ENCODE measurements at regions not wholly inside any gene's neighbourhood (a gene's known extent, or its start where the extent isn't known, plus 50 kb on each side); places are given as distances from the start of the nearest gene placed in this dataset.

GRCh38 chr5:110038297-110038997, 348.7 kb downstream of the MAN2A1 start:
- DNase-seq: no peak

GRCh38 chr5:110040178-110040577, 350.5 kb downstream of the MAN2A1 start:
- no peak for DNase-seq

GRCh38 chr5:110043025-110043424, 353.3 kb downstream of the MAN2A1 start:
- no peak for DNase-seq

- no peak for DNase-seq
Measured at GRCh38 chr5:110045158-110045557, 355.4 kb downstream of the MAN2A1 start.

GRCh38 chr5:110048491-110048890, 358.8 kb downstream of the MAN2A1 start:
- no peak for DNase-seq

- no peak for DNase-seq
Measured at GRCh38 chr5:110049816-110050215, 360.1 kb downstream of the MAN2A1 start.

- no peak for DNase-seq
Measured at GRCh38 chr5:110050640-110051345, 361.1 kb downstream of the MAN2A1 start.

- DNase-seq: no peak
Measured at GRCh38 chr5:110053205-110053604, 363.5 kb downstream of the MAN2A1 start.

GRCh38 chr5:110053824-110054223, 364.1 kb downstream of the MAN2A1 start:
- DNase-seq: no peak

GRCh38 chr5:110054240-110054639, 364.5 kb downstream of the MAN2A1 start:
- DNase-seq: peak; percentile 67

- no peak for DNase-seq
Measured at GRCh38 chr5:110055302-110055701, 365.6 kb downstream of the MAN2A1 start.

- no peak for DNase-seq
Measured at GRCh38 chr5:110056580-110057114, 366.9 kb downstream of the MAN2A1 start.

GRCh38 chr5:110058175-110058574, 368.4 kb downstream of the MAN2A1 start:
- DNase-seq: peak; percentile 57

- no peak for DNase-seq
Measured at GRCh38 chr5:110062246-110062645, 372.5 kb downstream of the MAN2A1 start.

GRCh38 chr5:110063640-110064602, 374.2 kb downstream of the MAN2A1 start:
- no peak for DNase-seq

- DNase-seq: no peak
Measured at GRCh38 chr5:110064603-110065268, 375.0 kb downstream of the MAN2A1 start.

- DNase-seq: no peak
Measured at GRCh38 chr5:110070836-110071235, 381.1 kb downstream of the MAN2A1 start.

- no peak for DNase-seq
Measured at GRCh38 chr5:110072651-110073050, 382.9 kb downstream of the MAN2A1 start.

- DNase-seq: no peak
Measured at GRCh38 chr5:110073534-110073933, 383.8 kb downstream of the MAN2A1 start.

- DNase-seq: no peak
Measured at GRCh38 chr5:110075656-110076055, 385.9 kb downstream of the MAN2A1 start.

GRCh38 chr5:110077147-110077546, 387.4 kb downstream of the MAN2A1 start:
- no peak for DNase-seq

GRCh38 chr5:110082194-110082593, 392.5 kb downstream of the MAN2A1 start:
- DNase-seq: no peak

- DNase-seq: no peak
Measured at GRCh38 chr5:110082863-110083262, 393.1 kb downstream of the MAN2A1 start.

Data from NCI-H69 (cell line).